ENCODE measurements at regions not wholly inside any gene's neighbourhood (a gene's known extent, or its start where the extent isn't known, plus 50 kb on each side); places are given as distances from the start of the nearest gene placed in this dataset.

DNA sequence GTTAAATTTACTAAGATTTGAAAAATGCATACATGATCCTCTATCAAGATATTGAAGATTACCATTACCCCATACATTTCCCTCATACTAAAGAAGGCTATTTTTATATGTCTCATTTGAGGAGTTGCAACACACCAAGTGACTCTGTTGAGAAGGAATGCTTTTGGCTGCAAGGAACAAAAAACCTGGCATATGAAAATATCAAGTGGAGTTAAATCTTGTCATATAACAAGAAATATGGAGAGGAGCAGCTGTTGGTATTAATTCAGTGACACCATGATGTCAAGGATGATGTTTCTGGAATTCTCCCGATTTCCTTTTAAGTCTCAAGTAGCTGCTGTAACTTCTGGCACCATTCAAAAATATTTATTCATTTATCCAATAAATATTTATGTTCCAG is 193.8 kb downstream of the CSNK1G3 start:
- ChIA-PET POLR2A (no interaction called here), CTCF (no interaction called here)
- no peak overlapping the region for H3K9ac ChIP-seq (replicated peaks; ENCODE audit: extremely low read depth, insufficient read depth, low read length)
- H3K79me2 ChIP-seq (ENCODE audit: control insufficient read depth, insufficient read depth, low read length) = no peaks in the 10 kb centered on the region
- TF ChIP-seq, protein P1, sequence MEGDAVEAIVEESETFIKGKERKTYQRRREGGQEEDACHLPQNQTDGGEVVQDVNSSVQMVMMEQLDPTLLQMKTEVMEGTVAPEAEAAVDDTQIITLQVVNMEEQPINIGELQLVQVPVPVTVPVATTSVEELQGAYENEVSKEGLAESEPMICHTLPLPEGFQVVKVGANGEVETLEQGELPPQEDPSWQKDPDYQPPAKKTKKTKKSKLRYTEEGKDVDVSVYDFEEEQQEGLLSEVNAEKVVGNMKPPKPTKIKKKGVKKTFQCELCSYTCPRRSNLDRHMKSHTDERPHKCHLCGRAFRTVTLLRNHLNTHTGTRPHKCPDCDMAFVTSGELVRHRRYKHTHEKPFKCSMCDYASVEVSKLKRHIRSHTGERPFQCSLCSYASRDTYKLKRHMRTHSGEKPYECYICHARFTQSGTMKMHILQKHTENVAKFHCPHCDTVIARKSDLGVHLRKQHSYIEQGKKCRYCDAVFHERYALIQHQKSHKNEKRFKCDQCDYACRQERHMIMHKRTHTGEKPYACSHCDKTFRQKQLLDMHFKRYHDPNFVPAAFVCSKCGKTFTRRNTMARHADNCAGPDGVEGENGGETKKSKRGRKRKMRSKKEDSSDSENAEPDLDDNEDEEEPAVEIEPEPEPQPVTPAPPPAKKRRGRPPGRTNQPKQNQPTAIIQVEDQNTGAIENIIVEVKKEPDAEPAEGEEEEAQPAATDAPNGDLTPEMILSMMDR (IDR thresholded peaks at IDR 0.05; ENCODE audit: extremely low read depth in 1 of 2, insufficient read depth in 1 of 2, low read depth in 1 of 2, low read length in 2 of 2) = no peak
- no peak for TF ChIP-seq EZH2 (IDR thresholded peaks at IDR 0.05; ENCODE audit: borderline replicate concordance, low read depth, low read length, severe bottlenecking)
- no peak overlapping the region for H3K4me2 ChIP-seq (ENCODE audit: insufficient read depth, low read length)
- no peak overlapping the region for H3K4me3 ChIP-seq (replicated peaks in 1 of 3; ENCODE audit: insufficient read depth in 1 of 3, low read depth in 1 of 3, low read length in 3 of 3)
- H4K20me1 ChIP-seq (replicated peaks; ENCODE audit: control insufficient read depth, extremely low read depth, insufficient read depth, low read length) = no peaks in the 10 kb centered on the region
- H3K9me3 ChIP-seq (replicated peaks; ENCODE audit: control insufficient read depth, insufficient read depth, low read length) = no peaks in the 10 kb centered on the region
- no peaks in the 10 kb centered on the region for H3K27me3 ChIP-seq (ENCODE audit: control insufficient read depth in 2 of 2, insufficient read depth in 2 of 2, low read length in 2 of 2)
- DNase-seq (ENCODE audit: low read depth, low spot score) = no peak
- no peak for FAIRE-seq
- peaks cover 33% of the 10 kb centered on the region for H3K4me1 ChIP-seq (ENCODE audit: control insufficient read depth, extremely low read depth, insufficient read depth, low read length)
- H2AFZ ChIP-seq (ENCODE audit: low read depth, low read length) = no peak overlapping the region
- H3K9me1 ChIP-seq (replicated peaks; ENCODE audit: control insufficient read depth, extremely low read depth, insufficient read depth, low read length) = no peaks in the 10 kb centered on the region
- dilution Hi-C loops (cut with MboI; ENCODE audit: extremely low pct_ligation_motif_present, low sequenced_read_pairs) (no loop called here), intact Hi-C loops (cut with micrococcal nuclease) (loop anchor here (5.0 to 10.0 kb wide), 3 partner anchors 359 to 1777 kb away; no protein-coding TSS in a partner anchor)
- no peaks in the 10 kb centered on the region for H3K36me3 ChIP-seq (ENCODE audit: control insufficient read depth in 2 of 2, extremely low read depth in 1 of 2, insufficient read depth in 2 of 2, low read length in 2 of 2)
- H3K27ac ChIP-seq (ENCODE audit: insufficient read depth, low read depth, low read length) = no peak overlapping the region
- BruUV-seq (replicated peaks) = no TSS peak

DNA sequence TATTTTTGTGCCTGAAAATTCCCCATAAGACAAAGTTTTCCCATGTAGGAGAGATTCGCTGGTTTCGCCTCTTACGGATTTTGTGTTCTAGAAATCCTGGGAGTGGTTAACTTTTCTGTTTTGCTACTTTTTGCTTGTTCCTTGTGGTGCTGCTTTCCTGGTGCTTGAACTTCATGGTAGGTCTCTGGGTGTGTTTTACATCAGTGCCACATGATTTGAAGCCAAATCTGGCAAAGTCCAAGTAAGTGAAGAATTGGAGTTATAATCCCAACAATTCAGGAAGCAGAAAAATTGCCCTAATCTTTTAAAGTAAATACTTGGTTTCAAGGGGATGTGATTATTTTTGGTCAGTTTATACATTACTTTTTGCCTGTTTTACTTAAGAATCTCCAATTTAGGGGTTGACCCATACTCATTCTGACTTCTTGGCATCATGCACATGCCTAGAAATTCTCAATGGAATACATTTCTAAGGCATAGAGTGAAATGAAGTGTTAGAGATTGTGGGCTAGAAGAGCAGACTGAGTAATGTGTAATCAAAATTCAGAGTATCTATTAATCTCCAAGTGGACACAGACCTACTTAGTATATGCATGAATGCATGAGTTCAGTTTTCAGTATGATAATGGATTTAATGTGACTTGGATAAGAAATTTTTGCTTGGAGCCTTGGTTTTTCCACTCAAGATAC is 189.7 kb downstream of the CSNK1G3 start:
- H3K4me3 ChIP-seq (replicated peaks in 1 of 3; ENCODE audit: insufficient read depth in 1 of 3, low read depth in 1 of 3, low read length in 3 of 3) = no peak overlapping the region
- BruUV-seq (replicated peaks) = no TSS peak
- H2AFZ ChIP-seq (ENCODE audit: low read depth, low read length) = no peak overlapping the region
- TF ChIP-seq FOS (IDR thresholded peaks at IDR 0.05; ENCODE audit: borderline replicate concordance, insufficient read depth, low read length) (no peak), POLR2A (IDR thresholded peaks at IDR 0.05; ENCODE audit: low read depth, low read length) (no peak), MYC (IDR thresholded peaks at IDR 0.05; ENCODE audit: low read depth, low read length) (no peak), EZH2 (IDR thresholded peaks at IDR 0.05; ENCODE audit: borderline replicate concordance, low read depth, low read length, severe bottlenecking) (no peak), POLR2AphosphoS5 (IDR thresholded peaks at IDR 0.05; ENCODE audit: insufficient read depth, low read depth, low read length) (no peak), GATA2 (IDR thresholded peaks at IDR 0.05; ENCODE audit: insufficient read depth, insufficient read length, low read depth, low read length) (no peak), JUN (IDR thresholded peaks at IDR 0.05; ENCODE audit: borderline replicate concordance, insufficient read depth, insufficient read length, low read depth) (no peak)
- TF ChIP-seq, protein P1 (IDR thresholded peaks at IDR 0.05; ENCODE audit: extremely low read depth in 1 of 2, insufficient read depth in 1 of 2, low read depth in 1 of 2, low read length in 2 of 2) = no peak
- TF ChIP-seq, protein P2, sequence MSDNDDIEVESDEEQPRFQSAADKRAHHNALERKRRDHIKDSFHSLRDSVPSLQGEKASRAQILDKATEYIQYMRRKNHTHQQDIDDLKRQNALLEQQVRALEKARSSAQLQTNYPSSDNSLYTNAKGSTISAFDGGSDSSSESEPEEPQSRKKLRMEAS (IDR thresholded peaks at IDR 0.05; ENCODE audit: insufficient read depth, insufficient read length) = no peak
- H3K4me1 ChIP-seq (ENCODE audit: control insufficient read depth, extremely low read depth, insufficient read depth, low read length) = peaks cover 21% of the 10 kb centered on the region
- H3K9me3 ChIP-seq (replicated peaks; ENCODE audit: control insufficient read depth, insufficient read depth, low read length) = no peaks in the 10 kb centered on the region
- H3K27me3 ChIP-seq (ENCODE audit: control insufficient read depth in 2 of 2, insufficient read depth in 2 of 2, low read length in 2 of 2) = no peaks in the 10 kb centered on the region
- no peaks in the 10 kb centered on the region for H4K20me1 ChIP-seq (replicated peaks; ENCODE audit: control insufficient read depth, extremely low read depth, insufficient read depth, low read length)
- ChIA-PET POLR2A (no interaction called here), CTCF (no interaction called here)
- no peaks in the 10 kb centered on the region for H3K79me2 ChIP-seq (ENCODE audit: control insufficient read depth, insufficient read depth, low read length)
- H3K9me1 ChIP-seq (replicated peaks; ENCODE audit: control insufficient read depth, extremely low read depth, insufficient read depth, low read length) = no peaks in the 10 kb centered on the region
- FAIRE-seq (no peak), DNase-seq (ENCODE audit: low read depth, low spot score) (no peak)
- H3K27ac ChIP-seq (ENCODE audit: insufficient read depth, low read depth, low read length) = peak overlapping the region; percentile 93
- dilution Hi-C loops (cut with MboI; ENCODE audit: extremely low pct_ligation_motif_present, low sequenced_read_pairs) (no loop called here), intact Hi-C loops (cut with micrococcal nuclease) (loop anchor here (2.0 to 10.0 kb wide), 4 partner anchors 29 to 1573 kb away; no protein-coding TSS in a partner anchor)
- H3K36me3 ChIP-seq (ENCODE audit: control insufficient read depth in 2 of 2, extremely low read depth in 1 of 2, insufficient read depth in 2 of 2, low read length in 2 of 2) = no peaks in the 10 kb centered on the region
- peak overlapping the region; percentile 75 for H3K9ac ChIP-seq (replicated peaks; ENCODE audit: extremely low read depth, insufficient read depth, low read length)
- H3K4me2 ChIP-seq (ENCODE audit: insufficient read depth, low read length) = no peak overlapping the region

All from endothelial cell of umbilical vein (primary cell).